ENCODE measurements at regions not wholly inside any gene's neighbourhood (a gene's known extent, or its start where the extent isn't known, plus 50 kb on each side); places are given as distances from the start of the nearest gene placed in this dataset.

GRCh38 chr13:34777089-34777913 is 164.8 kb upstream of the NBEA start:
- DNase-seq = no peak

DNA sequence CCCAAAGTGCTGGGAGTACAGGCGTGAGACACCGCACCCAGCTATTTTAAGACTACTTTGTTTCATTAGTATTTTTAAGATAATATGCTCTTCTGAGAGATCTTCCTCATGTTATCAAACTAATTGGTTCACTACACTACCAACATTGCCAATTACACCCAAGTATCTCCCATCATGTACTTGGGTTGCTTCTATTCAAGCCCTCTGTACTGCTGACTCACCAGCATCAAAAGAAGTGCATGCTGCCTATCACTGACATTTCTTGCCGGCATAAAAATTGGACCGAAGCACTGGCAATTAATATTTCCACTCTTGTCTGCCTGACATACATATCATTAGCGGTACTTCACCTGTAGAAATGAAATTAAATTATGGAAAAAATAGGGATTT is 164.2 kb upstream of the NBEA start:
- DNase-seq = no peak

GRCh38 chr13:34779171-34779570 is 162.9 kb upstream of the NBEA start:
- no peak for DNase-seq

GRCh38 chr13:34793301-34793700 is 148.8 kb upstream of the NBEA start:
- DNase-seq = no peak

- no peak for DNase-seq
Measured at GRCh38 chr13:34803756-34804155, 138.3 kb upstream of the NBEA start.

GRCh38 chr13:34805347-34805746 is 136.7 kb upstream of the NBEA start:
- DNase-seq = no peak

DNA sequence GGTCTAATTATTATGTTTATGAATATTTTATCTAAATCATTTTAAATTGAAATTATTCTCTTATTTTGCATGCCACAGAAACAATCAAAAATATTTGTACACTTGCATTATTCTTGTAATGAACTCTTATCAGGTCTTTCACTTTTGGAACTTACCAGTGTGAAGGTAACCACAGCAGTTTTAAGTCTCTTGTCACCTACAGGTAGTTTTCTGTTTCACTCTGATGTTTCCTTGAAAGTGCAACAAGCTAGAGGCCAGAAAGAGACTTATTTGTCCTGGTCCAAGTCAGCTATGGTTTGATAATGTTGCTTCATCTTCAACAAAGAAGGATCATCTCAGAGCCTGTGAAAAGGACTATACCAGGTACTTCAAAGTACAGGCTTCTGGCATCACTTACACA is 133.4 kb upstream of the NBEA start:
- DNase-seq = no peak

DNA sequence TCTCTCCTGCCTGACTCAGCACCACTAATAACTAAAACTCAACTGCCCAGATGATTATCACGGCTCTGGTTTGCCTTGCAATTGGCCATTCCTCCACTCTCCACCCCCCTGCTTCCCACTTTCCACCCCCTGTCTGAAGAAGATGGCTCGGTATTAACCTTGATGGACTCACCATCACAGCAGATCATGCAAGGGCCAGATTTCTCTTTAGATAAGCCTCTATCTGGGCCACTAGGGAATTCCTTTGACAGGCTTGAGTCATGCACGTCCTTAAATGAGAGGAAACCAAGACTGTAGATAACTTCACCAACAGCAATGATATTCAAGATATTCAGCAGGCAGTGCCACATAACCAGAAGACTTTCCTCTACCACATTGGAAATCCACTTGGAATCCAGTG is 131.1 kb upstream of the NBEA start:
- no peak for DNase-seq

DNA sequence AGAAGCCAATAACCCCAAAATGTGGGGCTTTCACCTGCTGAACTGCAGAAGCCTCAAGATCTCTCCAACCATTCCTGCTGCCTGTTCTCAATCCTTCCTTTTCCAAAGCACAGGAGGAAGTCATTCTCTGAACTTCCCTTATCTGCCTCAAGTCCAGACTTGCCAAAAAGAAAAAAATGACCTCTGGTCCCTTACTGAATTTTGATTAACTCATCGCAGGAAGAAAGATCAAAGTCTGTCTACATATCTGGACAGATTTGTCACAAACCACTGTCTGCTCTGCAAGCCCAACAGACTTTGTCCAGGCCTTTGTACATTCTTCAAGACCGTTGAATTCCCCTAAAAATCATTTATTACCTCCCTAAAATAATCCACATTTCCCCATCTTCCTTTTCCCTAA is 126.5 kb upstream of the NBEA start:
- DNase-seq = no peak

DNA sequence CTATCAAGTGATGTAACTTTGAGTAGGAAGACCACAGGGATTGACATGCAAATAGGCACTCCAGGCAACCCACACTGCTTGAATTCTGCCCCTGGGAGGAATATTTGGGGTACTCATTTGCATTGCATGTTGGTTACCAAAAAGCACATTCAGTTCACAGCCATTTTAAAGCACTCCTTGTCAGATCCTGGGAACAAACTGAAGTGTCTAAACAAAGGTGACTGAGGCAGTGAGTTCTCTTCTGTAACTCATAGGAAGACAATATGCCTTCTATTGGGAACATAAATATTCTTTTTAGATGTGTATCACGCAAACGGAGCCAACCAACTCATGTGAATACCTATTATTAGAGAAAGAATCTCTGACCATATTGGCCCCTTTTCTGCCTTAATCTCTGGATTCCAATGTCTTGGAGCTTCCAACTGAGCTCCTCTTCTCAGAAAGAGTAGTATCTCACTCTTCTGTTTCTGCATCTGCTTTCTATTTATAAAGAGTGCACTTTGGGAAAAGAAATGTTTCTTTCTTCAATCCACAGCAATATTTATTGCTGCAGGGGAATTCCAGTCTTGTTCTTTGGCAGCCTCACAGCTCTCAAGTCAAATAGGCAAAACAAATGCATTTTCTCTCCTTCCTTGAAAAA is 125.7 kb upstream of the NBEA start:
- no peak for DNase-seq

- DNase-seq = no peak
Measured at GRCh38 chr13:34816908-34817665, 125.0 kb upstream of the NBEA start.

DNA sequence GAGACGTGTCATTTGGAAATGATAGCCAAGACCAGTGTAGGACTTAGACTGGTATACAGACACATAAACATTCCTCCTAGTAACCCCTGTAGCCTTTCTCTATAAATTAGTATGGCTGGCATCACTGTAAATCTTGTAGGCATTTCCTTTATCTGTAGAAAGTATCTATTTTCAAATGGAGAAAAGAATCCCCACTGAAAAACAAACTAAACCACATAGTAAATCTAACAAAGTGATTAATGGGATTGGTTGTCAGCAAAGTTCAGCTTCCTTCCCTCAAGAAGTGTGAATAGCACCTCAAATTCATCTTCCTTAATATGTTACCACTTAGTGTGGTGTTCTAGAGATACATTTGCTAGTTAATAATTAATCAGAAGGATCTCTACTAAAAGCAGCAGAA is 119.4 kb upstream of the NBEA start:
- no peak for DNase-seq

DNA sequence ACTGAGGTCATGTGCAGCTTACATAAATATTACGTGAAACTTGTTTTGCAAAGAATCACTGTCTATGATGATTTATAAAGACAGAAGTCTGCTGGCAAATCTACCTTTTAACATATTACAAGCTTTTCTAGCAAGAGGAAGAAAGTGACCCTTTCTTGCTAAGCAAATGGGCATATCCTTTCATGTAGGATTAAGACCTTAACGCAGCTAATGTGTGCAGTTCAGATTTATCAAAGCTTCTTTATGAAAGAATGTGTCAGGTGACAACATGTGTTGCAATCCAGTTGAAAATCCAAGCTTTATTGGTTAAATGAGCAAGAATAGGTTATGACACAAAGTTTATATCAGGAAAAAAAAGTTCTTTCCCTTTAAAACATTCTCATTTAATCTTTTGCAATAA is 115.6 kb upstream of the NBEA start:
- no peak for DNase-seq

- DNase-seq = no peak
Measured at GRCh38 chr13:34833562-34834182, 108.4 kb upstream of the NBEA start.

GRCh38 chr13:34842466-34842865 is 99.6 kb upstream of the NBEA start:
- DNase-seq = no peak

DNA sequence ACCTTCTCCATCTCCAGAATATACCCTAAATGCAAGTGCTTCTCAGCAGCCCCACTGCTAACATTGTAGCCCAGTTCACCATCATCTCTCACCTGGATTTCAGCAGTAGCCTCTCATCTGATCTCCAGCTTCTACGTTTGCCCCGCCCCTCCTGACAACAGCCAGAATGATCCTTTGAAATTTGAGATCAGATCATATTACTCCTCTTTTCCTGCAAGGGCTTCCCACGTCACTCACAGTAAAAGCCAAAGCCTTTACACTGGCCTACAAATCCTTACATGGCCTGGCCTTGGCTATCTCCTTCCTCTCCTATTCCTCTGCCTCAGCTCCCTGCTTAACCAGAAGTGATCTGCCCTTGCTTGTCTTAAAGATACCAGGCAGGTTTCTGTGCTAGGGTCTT is 94.3 kb upstream of the NBEA start:
- no peak for DNase-seq

DNA sequence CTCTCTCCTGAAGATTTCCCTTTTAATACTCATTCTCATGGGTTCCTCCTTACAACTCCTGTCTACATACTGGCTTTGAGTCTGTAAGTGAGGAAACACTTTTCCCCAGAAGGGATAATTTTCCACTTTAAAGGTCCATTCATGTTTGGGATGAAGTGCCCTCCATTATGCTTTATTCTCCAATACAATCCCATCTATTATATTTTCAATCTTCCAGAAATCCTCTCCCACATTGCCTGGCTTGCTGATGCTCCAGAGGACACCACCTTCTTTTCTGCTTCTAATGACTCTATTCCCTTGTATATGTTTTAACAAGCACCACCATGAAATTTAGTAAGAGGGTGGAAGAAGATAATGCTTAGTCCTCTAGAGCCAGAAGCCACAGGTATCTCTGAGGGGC is 92.7 kb upstream of the NBEA start:
- no peak for DNase-seq

- DNase-seq = no peak
Measured at GRCh38 chr13:34853161-34853560, 88.9 kb upstream of the NBEA start.

DNA sequence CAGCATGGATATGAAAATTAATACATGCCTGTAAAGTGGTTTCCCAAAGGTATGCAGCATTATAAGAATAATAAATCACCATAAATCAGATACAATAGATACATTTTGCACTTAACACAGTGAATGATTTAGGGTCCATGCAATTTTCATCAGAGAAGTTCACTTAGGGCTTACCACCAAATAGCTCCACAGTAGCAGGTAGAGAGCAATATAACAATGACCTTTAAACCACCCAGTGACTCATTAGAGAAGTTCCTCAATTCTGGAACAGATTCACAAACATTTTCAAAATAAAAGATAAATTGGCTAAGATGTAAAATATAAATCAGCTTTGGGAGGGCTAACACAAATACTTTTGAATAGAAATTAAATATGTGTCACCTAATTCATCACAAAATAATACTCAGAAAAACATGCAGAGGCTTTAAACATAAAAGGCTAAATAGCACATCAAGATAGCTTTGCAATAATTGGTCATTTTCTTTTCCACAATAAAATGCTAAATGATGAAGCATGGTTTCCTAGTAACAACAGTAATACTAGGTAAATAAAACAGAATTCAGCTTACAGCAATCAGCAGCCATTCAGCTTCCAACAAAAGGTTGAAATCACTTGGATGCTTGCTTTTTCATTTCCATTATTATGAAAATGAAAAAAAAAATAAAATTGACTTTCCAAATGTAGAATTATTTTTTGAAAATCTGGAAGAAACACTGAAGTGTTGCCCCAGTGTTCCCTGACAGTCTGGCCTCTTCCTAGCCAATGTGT is 84.3 kb upstream of the NBEA start:
- no peak for DNase-seq

DNA sequence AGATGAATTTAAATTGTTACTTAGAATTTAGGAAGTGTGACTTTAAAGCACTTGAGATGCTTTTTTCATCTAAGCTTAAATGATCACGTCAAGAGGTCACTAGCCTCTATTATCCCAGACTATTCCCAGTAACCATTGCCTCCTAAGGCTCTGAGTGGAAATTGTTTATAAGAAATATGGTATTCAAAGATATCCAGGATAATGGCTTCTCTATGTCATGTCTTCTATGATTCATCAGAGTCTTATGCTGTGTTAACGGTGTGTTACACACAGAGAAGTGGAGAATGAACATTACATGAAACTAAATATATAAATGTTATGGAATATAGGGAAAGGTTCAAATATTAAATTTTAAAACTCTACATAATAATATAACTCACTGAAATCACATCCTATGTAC is 79.8 kb upstream of the NBEA start:
- no peak for DNase-seq

- no peak for DNase-seq
Measured at GRCh38 chr13:34862716-34863115, 79.4 kb upstream of the NBEA start.

- no peak for DNase-seq
Measured at GRCh38 chr13:34863360-34864135, 78.5 kb upstream of the NBEA start.
